ENCODE measurements at regions not wholly inside any gene's neighbourhood (a gene's known extent, or its start where the extent isn't known, plus 50 kb on each side); places are given as distances from the start of the nearest gene placed in this dataset.

DNA sequence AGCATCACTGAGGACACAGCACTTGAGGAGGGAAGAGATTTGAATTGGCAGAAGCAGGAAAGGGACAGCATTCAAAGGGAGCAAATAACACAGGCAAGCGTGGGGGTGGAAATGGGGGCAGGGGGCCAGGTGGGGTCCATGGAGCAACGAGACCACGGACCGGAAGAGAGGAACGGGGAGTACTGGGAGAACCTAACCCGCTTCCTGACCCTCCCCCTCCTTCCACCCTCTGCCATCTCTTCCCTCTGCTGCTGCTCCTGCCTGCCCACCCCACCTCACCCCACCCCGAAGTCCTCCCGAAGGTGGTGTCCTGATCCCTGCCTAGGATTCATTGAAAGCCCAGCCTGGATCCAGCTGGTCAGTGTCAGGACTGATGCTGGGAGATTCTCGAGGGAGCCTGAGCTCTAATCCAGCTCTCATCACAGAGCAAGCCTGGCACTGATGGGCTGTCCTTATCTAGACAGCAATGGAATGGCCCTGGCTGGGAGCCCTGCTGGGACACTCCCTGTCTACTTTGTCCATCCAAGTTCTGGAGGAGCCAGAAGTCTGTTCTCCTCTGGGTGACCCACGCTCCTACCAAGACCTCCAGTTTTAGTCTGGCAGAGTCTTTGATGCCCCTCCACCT lies 105.0 kb downstream of the TRIM29 start:
- DNase-seq: no peak

DNA sequence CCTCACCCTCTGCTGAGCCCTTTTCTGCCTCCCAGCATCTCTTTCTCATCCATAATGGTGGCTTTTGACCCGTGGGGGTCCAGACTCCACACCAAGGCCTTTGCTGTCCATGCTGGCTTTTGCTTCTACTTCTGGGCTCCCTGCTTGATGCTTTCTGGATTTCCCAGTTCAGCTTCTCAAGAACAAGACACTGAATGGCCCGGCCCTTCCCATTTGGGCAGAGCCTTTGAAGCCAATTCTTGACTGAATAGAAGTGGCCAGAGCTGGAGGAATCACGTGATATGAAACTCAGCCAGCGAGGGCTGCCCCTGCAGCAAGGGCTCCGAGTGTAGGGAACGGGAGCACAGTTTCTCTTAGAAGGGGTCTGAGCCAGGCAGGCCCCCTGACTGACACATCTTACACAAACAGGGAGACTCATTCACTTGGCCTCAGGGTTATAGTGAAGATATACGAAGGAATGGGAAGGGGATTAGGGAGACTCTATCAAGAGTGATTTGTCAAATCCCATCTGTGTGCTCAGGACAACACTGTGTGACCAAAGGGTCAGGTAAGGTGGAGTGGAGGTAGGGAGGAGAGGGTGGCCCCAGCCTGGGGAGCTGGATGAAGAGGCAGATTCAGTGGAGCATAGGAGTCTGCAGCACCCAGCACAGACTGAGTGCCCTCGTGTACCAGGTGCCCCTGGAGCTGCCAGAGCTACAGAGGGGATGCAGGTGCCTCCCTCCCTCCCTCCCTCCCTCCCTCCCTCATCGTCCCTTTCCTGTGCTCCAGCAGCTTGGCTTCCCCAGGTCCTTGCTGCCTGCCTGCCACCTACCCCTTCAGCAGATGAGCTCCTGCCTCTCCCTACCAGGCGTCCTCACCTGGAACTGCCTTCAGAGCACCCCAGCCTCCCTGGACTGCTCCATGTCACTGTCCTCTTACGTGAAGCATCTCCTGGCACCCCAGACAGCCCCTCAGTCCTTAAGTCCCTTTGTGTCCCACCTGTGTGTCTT lies 106.0 kb downstream of the TRIM29 start:
- no peak for DNase-seq

DNA sequence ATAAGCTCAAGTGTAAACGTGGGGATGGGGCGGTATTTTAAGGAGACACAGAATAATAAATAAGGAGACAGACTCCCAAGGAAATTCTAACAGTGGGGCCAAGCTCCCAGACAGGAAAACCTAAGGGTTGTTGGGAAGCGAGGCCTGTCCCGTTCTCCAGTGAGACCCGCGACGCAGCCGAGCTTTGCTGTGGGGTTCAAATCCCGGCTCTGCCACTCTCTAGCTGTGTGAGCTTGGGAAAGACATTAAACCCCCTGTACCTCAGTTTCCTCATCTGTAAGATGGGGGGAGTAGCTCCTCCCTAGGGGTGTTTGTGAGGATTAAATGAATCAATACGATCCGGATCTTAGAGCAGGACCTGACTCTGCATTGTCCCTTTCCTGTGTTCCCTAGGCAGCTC lies 106.8 kb downstream of the TRIM29 start:
- no peak for DNase-seq

DNA sequence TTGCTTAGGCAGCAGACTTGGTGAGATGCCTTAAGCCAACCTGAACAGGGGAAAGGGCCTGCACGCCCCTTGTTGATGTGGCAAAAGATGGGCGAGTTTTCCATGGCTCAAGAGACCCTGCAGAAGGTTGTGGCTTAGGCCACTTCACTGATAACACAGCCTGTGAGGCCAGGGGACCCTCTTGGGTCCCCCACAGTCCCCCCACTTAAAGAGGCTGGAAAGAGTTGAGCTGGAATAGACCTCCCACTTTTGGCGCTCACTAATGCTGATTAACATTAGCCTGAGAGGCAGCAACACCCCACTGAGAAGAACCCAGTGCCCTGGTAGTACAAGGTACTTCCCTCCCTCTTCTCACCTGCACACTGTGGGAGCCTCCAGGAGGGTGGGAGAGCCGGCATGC lies 107.5 kb downstream of the TRIM29 start:
- DNase-seq: no peak

DNA sequence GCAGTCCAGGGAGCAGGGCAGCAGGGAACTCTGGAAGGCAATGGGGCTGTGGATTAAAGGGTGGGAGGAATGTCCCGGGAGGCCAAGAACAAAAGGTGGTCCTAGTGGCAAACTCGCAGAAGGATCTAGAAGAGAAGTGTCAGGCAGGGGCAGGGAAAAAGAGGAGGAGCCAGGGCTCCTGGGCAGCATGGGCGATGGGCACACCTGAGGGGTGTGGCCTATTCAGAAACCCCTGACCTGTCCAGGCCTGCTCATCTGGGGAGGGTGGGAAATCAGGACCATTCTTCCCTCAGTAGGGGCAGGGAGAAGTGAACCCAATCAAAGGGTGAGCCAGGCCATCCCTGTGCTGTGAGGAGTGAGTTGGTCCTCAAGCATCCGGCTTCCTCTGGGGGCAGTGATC lies 108.6 kb downstream of the TRIM29 start:
- no peak for DNase-seq

DNA sequence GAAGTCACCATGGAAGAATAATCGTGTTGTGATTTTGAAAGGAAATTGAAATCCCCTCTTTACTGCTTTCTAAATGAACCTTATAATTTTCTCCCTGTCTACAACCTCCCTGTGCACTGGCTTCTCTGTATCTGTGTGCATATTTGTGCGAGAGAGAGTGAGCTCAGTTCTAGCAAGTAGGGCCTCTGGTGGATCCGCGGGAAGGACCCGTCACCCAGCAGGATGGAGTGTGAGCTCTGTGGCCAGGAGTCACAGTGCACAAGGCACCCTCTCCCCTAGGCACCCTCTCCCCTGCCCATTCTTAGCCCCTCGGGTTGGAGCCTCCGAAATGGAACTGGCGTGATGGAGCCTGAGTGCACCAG lies 109.0 kb downstream of the TRIM29 start:
- no peak for DNase-seq

DNA sequence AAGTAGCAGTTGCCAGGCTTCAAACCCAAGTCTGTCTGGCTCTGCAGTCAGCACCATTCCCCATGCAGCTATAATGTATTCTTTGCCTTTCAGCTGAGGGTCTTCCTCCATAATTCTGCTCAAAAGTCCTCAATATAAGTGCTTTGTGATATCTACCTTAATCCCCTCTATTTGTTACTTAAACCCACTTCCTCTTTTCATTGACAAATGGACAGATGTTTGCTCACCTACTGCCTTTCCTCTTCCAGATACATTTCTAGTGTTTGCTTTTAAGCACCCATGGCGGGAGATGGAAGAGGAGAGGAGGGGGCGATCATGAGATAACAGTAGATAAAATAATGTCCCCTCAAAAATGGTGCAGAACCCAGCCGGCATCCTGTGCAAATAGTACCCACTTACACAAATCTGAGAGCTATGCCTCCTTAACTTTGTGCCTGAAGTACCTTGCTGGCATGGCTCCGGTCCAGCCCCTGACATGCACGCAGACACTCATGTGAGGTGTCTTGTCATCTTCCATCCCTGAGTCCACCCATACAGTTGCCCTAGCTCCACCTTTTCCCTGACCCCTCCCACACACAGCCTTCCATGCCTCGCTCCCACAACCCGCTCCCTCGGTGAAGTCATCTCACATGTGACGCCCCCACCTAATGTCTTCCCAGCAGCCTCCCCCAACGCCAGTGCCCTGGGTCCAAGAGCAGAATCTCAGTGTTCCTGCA lies 109.6 kb downstream of the TRIM29 start:
- no peak for DNase-seq

DNA sequence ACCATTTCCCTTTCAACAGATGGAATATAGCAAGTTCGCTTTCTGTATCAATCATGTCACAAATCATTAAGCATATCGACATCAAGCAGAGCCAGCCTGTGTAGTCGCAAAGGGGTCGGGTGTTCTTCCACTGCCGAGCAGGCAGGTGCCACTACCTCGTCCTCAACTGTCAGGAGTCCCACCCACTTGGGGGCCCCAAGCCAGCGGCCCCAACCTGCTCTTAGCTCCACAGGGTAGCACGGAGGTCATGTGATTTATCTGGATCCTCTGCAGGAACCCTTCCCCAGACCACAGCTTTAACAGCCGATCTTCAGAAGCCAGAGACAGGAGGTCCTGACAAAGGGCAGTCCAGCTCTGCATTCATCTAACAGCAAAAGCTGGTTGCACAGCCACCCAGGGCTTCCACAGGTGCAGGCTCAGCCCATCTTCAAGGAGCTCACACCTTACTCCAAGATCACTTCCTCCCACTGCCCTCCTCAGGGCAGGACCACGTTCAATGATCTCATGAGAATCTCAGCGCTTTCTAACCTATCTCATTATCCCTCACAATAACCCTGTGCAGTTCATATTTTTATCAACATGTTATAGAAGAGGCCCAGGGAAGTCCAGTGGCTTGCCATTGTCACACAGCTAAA lies 110.2 kb downstream of the TRIM29 start:
- DNase-seq: no peak

DNA sequence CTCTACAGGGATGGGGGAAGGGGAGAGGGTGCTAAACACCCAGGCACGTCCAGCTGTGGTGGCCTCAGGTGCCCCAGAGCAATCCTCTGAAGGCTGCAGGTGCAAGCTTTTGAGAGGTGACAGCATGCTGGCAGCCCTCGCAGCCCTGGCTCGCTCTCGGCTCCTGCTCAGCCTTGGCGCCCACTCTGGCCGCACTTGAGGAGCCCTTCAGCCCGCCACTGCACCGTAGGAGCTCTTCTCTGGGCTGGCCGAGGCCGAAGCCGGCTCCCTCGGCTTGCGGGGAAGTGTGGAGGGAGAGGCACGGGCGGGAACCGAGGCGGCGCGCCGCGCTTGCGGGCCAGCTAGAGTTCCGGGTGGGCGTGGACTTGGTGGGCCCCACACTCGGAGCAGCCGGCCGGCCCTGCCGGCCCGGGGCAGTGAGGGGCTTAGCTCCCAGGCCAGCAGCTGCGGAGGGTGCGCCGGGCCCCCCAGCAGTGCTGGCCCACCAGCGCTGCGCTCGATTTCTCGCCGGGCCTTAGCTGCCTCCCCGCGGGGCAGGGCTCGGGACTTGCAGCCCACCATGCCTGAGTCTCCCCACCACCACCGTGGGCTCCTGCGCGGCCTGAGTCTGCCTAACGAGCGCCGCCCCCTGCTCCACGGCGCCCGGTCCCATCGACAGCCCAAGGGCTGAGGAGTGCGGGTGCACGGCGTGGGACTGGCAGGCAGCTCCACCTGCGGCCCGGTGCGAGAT lies 112.1 kb downstream of the TRIM29 start:
- no peak for DNase-seq

DNA sequence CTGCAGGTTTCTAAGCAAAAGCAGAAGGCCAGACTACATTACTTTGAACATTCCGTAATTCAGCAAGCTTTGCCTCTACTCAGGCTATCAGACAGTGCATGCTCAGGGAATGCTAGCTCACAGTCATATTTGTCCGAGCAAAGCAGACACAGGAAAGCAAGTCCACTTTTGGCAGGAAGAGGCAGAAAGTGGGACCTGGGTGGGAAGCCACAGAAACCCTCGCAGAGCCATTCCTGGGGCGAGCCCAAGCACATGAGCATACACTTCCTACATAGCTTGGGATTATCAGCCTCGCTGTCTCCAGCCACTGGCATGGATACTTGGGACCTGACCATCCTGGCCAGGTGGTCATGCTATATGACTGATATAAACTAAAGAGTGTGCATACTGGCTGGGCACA lies 113.3 kb downstream of the TRIM29 start:
- no peak for DNase-seq

DNA sequence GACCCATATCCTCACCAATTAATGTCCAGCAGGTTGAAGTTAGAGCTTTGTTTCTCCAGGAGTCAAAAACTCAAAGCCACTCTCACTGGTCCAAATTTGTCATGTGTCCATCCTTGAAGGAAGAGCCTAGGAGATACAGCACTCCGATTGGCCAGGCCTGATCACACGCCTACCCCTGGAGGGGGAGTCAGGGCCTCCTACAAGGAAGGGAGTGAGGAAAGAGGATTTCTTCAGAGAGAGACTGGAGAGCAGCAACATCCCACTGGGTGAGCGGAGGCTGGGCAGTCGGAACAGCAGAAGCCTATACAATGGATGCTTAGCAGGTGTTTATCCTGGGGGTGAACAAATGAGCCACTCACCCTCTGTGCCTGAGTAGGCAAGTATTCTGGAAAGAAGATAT lies 113.9 kb downstream of the TRIM29 start:
- DNase-seq: no peak

DNA sequence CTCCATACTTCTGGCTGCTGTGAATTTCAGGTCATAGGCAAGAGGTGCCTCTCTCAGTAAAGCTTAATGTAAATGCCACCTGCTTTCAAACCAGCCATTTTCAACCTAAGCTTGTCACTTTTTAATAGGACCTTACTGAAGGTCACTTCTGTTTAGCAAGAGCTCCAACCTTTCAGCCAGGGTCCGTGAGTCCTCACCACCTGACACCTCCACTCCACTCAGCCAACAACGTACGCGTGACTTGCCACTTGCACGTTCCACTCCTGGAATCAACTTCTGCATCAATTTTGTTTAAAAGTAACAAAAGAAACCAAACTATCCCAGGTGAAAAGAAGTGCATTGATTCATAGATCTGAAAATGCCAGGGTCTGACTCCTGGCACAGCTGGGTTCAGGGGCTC lies 114.4 kb downstream of the TRIM29 start:
- no peak for DNase-seq

DNA sequence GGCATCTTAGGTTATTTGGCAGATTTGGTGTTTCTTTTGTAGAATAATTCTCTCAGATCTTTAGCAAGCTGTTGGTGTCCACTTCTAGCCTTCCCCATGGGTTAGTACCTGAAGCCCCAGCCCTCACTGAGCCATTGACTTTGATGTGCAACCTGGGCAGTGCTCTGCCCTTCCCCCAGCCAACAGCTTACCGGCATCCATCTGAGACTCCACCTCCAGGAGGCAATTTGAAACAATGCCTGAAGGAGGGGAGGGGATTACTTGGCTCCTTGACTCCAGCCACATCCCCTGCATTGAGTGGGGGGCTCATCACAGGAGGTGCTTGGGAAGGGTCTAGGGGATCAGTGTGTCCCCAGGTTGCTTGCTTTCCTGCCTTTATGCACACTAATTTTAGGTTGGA lies 114.8 kb downstream of the TRIM29 start:
- no peak for DNase-seq

DNA sequence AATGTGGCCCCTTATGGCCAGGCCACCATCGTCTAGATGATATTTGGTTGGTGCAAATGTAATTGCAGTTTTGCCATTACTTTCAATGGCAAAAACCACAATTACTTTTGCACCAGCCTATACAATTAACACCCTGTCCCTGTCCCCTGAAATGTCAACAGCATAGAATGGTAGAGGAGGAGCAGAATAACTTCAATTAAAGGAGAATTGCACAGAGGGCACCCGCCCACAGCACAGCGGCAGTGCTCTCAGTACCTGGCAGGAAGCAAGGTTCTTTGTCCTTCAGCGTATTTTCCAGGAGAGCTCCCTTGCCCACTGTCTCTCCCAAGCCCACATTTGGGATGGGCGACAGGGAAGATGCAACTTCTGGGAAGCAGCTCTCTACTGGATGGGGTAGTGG lies 115.3 kb downstream of the TRIM29 start:
- no peak for DNase-seq

DNA sequence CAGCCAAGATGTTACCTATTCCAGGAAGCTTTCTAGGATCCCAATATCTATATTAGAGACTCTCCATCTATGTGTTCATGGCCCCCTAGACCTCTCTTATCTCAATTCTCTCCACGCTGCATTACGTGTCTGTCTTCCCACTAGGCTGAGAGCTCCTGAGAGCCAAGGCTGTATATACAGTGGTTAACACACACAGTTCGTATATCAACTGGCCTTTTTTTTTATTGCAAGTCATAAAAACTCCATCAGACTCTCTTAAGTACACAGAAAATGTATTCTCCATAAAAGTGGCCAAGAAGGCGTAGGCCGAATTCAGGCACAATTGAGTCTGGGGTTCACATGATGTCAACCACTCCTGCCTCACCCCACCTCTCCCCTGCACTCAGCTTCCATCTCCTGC lies 115.9 kb downstream of the TRIM29 start:
- no peak for DNase-seq

DNA sequence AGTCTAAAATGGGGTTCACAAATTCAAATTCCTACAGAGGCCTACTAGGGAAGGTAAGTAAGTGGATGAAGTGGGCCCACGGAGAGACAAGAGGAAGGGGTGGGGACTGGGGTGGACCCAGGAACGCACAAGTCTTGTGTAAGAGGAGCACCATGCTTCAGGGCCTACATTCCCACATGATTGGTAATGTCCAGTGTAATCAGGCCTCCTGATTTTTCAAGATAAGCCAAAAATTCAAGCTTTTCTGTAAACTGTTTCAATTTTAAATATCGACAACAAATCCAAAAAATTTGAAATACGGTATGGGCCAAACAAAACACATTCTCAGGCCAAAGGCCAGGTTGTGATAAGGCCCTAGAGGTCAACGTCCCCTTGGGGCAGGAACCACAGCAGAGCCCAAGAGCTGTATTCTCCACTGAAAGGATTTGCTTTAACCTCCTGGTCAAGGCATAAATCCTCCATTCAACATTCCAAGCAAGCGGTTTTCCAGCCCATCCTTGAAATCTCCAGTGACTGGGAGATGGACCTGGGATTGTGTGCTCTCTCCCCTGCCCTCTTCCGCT lies 116.4 kb downstream of the TRIM29 start:
- DNase-seq: no peak

DNA sequence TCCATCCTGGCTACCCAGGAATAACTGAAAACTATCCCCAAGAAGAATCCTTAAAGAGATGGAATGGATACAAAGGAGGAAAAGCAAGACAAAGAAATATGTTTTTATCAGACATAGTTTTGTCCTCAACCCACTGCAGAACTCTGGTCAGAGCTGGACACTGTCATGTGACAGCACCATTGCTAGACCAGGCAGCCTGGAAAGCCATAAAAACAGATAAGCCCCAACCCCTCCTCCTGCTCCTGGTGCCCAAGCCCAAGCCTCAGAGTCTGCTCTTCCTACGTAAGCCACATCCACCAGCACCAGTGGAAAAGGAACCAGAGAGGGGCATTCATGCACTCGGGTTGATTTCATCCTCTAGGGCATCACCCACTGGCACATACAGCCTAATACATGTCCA lies 116.9 kb downstream of the TRIM29 start:
- DNase-seq: no peak

DNA sequence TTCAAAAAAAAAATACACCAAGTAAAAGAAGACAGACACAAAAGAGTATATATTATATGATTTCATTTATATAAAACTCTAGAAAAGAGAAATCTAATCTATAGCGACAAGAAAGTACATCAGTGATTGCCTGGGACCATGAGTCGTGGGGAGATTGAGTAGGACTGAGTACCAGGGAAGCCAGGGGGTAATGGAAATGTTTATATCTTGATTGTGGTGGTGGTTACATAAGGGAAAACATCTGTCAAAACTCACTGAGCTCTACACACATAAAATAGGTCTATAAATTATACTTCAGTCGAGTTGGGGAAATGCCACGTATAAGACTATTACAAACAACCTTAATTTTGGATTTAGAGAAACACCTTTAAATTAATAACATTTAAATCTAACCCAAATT lies 117.4 kb downstream of the TRIM29 start:
- no peak for DNase-seq

DNA sequence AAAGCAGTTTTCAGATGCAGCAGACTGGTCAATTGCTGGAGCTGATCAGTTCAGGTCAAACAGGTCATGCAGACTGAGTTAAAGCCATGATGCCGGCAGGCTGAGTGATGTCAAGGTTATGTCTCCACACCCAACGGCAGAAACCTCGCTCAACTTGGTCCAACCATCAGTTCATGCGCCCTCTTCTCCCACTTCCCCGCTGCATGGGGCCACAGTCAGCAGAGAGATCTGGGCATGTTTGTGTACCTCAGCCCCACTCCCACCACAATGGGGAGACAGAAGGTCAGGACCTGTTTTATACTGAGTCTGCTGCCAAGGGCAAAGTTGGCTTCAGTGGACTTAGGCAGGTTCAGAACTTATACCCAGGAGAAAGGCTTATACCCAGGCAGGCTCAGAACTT lies 118.7 kb downstream of the TRIM29 start:
- no peak for DNase-seq

DNA sequence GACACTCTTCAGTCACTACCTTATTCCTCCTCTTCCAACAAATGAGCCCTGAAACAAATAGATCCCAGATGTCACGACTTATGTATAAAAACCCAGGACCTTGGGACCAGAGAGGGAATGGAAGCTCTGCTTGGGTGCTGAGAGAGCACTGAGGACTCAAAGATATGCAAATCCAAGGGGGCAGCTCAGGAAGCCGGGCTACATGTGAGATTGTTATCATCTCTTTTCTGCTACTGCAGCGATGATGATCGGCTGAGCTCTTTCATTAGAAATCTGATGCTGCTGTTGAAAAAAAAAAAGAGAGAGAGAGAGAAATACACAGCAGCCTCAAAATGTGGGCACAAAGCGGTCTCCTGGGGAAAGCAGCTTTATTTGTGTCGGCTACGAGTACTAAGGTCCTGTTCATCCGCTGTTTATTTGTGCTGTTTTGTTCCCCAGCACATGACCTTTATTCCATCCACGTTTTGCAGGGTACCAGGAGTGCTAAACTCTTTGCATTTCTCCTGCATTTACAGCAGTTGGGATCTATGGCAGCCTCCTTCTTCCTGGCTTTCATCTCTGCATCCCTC lies 120.2 kb downstream of the TRIM29 start:
- no peak for DNase-seq

DNA sequence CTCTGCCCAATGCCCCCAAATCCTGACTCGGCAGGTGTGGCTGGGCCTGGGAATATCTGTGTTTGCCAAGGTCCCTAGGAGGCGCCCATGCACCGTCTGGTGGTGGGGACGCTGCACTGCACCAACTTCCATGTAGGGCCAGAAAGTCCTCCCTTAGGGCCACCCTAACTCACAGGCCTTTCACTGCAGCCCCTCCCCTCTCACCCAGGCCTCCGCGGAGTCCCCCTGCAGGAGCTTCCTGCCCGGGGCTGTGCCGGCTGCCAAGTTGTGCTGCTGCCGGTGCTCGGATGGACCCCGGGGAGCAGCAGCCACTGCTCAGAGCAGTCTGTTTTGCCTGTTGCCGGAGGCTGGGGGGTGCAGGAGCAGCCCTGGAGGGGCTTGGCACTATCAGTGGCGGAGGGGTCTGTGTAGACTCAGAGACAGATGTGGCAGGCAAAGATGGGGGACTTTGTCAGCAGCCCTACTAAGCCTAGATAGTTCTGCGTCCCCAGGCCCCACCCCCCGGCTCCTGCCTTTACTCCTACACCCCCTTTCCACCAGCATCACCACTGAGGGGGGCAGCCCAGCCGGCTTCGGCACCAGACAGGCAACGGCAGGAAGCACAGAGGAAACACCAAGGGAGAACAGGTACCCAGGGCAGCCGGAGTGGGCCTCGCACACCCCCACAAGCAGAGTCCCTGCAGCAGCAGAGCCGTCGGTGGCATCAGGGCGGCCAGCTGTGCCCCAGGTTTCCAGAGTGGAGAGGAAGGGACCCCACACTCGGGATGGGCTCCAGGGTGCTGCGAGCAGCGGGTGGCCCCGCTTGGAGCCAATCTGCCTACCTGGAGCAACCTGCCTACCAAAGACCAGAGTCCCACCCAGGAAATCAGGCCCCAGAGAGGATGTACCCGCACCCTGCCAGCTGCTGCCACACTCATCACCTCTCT lies 124.3 kb downstream of the TRIM29 start:
- no peak for DNase-seq
